Retinal pigment epithelial cell (primary cell): ENCODE measurements at regions not wholly inside any gene's neighbourhood (a gene's known extent, or its start where the extent isn't known, plus 50 kb on each side); places are given as distances from the start of the nearest gene placed in this dataset.
A peak's percentile ranks its signal among the peaks of the same experiment; 100 is the strongest.

Experiments used
- DNase-seq: peaks from one replicate; pipeline ENCODE4 v3.0.0-alpha.2; 2010; ENCODE audit warnings: low read depth
- H3K4me3 ChIP-seq: 2 replicates; pipeline ENCODE4 v1.5.1; 2011; ENCODE audit warnings: mild to moderate bottlenecking, low read length, control low read depth, moderate library complexity
- TF ChIP-seq, protein P1 (sequence below): conservative IDR thresholded peaks from 2 replicates; pipeline ENCODE4 v1.5.1; 2011; ENCODE audit warnings: low read depth, low read length, control low read depth, inconsistent platforms

DNA sequence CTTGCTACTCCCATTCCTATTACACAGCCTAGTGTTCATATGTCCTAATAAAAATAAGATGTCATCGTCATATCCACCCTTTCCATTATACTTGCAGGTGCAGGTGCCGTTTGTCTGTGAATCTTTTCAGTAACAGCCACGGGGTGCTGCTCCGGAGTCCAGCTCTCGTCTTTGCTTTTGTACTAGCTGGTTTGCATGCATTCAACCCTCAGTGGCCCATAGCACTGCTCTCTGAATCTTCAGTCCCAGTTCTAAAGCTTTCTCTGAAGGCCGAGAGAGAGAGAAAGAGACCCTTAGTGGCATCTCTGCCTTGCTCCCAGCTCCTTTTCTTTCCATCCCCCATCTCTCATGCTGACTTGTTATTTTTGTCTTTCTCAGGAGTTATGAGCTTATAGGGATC is 468.5 kb downstream of the TMEM232 start:
- DNase-seq: no peak
- TF ChIP-seq, protein P1, sequence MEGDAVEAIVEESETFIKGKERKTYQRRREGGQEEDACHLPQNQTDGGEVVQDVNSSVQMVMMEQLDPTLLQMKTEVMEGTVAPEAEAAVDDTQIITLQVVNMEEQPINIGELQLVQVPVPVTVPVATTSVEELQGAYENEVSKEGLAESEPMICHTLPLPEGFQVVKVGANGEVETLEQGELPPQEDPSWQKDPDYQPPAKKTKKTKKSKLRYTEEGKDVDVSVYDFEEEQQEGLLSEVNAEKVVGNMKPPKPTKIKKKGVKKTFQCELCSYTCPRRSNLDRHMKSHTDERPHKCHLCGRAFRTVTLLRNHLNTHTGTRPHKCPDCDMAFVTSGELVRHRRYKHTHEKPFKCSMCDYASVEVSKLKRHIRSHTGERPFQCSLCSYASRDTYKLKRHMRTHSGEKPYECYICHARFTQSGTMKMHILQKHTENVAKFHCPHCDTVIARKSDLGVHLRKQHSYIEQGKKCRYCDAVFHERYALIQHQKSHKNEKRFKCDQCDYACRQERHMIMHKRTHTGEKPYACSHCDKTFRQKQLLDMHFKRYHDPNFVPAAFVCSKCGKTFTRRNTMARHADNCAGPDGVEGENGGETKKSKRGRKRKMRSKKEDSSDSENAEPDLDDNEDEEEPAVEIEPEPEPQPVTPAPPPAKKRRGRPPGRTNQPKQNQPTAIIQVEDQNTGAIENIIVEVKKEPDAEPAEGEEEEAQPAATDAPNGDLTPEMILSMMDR: no peak
- no peak overlapping the region for H3K4me3 ChIP-seq

DNA sequence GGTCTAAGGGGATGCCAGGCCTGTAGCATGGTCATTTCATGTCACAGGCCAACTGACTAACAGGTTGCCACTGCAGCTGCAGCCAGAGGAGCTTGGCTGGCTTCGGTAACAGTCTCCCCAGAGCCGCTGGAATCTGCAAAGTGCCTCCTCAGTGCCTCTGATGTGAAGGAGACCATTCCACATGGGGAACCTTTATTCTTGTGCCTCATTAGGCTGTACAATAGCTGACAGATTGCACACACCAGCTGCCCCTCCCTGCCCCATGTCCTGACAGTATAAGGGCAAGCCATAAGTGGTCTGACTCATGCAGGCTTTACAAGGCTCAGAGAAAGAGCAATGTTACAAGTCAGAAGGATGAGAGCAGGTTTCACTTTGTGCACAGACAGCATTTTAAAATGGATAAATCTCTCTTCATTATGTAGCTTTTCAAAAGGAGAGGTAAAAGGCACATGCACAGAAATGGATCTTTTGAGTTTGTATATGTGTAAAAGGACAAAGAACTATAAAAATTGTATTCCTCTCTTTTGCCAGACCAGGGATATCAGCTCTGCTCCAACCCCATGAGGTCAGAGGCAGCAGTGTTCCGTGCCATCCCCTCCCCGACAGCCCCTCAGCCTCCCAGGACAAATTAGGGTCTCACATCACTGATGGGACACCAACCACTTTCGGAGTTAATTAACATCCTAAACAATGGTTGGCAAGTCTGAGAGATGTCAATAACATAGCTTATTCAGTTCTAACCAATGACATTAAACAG is 467.8 kb downstream of the TMEM232 start:
- TF ChIP-seq, protein P1: no peak
- no peak overlapping the region for H3K4me3 ChIP-seq
- DNase-seq: peak; percentile 66

DNA sequence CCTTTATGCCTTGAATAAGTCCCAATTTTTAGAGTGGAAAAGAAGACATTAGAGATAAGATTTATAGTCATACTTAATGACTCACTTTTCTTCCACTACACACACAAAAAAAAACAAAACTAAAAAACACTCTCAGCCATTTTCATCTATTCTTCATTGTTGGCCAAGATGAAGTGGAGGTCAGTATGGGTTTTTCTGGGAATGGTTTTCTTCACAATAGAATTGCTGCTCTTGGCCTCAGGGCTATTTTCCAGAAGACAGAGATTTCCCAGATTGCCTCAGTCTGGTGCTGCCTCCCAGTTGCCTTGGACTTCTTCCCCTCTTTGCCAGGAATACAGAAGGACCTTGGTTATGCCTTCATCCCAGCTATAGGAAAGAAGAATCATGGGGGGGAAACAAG is 463.7 kb downstream of the TMEM232 start:
- no peak for DNase-seq
- TF ChIP-seq, protein P1: no peak
- no peak overlapping the region for H3K4me3 ChIP-seq

DNA sequence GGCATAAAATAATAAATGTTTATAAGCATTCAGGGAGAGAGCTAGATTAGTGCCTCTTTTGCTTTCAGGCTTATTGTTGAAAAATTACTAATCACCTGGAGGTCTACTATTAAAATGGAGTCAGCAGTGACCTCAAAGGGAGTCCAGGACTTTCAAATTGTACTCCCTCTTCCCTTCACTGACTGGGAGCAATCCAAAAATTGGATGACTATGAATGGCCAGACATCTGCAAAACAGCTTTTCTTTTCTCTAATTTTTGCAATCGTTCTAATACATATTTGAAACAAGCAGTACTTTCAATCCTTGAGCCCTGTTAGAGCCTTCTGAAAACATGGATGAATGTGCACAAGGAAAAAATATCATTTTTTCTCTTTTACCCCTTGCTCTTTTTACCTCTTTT is 461.8 kb downstream of the TMEM232 start:
- TF ChIP-seq, protein P1: no peak
- no peak for DNase-seq
- H3K4me3 ChIP-seq: no peak overlapping the region

DNA sequence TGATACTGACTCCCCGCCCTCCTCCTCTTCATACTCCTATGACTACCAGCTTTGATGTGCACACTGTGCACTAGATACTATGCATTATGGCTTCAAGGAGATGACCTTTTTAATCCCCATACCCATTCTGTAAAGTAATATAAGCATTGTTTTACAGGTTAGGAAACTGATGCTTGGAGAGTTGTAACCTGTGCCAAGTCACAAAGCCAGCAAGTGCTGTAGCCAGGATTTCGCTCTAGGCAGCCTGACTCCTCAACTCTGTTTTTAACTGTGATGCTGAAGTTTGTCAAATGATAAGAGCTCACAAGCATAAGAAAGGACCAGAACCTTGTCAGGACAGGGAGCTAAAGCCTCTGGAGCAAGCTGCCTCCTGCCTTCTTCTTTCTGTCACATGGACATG is 461.3 kb downstream of the TMEM232 start:
- no peak overlapping the region for H3K4me3 ChIP-seq
- TF ChIP-seq, protein P1: no peak
- no peak for DNase-seq

DNA sequence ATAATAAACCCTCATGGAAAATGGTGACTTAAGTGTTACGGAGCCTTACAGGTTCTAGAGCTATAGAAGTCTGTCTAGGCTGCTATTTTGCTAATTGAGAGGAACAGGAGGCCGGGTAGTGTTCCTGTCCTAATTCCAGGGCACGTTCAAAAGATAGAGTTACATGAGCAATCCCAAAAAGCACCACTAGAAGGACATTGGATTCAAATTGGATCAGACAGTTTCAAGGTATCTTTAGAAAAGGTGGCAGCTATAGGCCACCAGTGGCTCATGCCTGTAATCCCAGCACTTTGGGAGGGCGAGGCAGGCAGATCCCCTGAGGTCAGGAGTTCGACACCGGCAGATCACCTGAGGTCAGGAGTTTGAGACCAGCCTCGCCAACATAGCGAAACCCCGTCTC is 458.8 kb downstream of the TMEM232 start:
- DNase-seq: no peak
- no peak overlapping the region for H3K4me3 ChIP-seq

DNA sequence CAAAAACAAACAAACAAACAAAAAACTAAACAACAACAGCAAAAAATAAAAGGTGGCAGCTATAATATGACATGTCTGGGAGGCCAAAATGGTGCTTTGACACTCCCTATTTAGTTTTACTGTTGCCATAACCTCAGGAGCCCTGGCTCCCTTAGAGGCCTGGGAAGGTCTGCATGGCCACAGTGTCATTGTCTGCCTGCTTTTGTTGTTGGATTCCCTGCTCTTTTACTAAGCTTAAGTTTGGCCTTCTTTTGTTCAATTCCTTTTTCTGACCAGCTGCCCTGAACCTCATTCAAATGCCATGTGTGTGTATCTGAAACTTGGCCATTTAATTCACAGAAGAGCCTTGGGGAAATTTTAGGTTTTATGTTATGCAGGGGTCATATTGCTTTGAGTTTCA is 458.2 kb downstream of the TMEM232 start:
- DNase-seq: no peak
- TF ChIP-seq, protein P1: no peak
- no peak overlapping the region for H3K4me3 ChIP-seq

More for the DNA sequence above, 458.8 kb downstream of the TMEM232 start:
- TF ChIP-seq, protein P1: no peak
